HFFc6 (cell line): ENCODE measurements at regions not wholly inside any gene's neighbourhood (a gene's known extent, or its start where the extent isn't known, plus 50 kb on each side); places are given as distances from the start of the nearest gene placed in this dataset.

Experiments
- DNase-seq: peaks from one replicate; pipeline ENCODE4 v3.0.0-alpha.2; 2018
- H3K27ac Mint-ChIP-seq: 2 replicates; pipeline ENCODE4 v1.8.0; 2020; ENCODE audit warnings: mild to moderate bottlenecking, mixed read lengths
- H3K27me3 Mint-ChIP-seq: 2 replicates; pipeline ENCODE4 v1.8.0; 2021; ENCODE audit warnings: mild to moderate bottlenecking, moderate library complexity, mixed read lengths; ENCODE audit not compliant: insufficient read depth
- H3K36me3 Mint-ChIP-seq: 2 replicates; pipeline ENCODE4 v1.8.0; 2021; ENCODE audit warnings: low read depth, mixed read lengths
- H3K4me1 Mint-ChIP-seq: 2 replicates; pipeline ENCODE4 v1.8.0; 2020; ENCODE audit warnings: low read depth, mixed read lengths
- H3K4me3 Mint-ChIP-seq: 2 replicates; pipeline ENCODE4 v1.8.0; 2020; ENCODE audit warnings: mild to moderate bottlenecking, moderate library complexity, mixed read lengths
- H3K9me3 Mint-ChIP-seq: 2 replicates; pipeline ENCODE4 v1.8.0; 2020; ENCODE audit warnings: mild to moderate bottlenecking, mixed read lengths
- CTCF ChIP-seq: fragments of 200-600 bp; sonication (generic); IDR thresholded peaks from 2 replicates; pipeline ENCODE4 v1.5.0; 2021; ENCODE audit warnings: antibody characterized with exemption, mild to moderate bottlenecking

- Mint-ChIP-seq H3K27ac (no peak overlapping the region), H3K36me3 (no peaks in the 10 kb centered on the region), H3K9me3 (no peaks in the 10 kb centered on the region), H3K27me3 (no peaks in the 10 kb centered on the region; the same call in 1 of the 2 replicates), H3K4me1 (no peaks in the 10 kb centered on the region), H3K4me3 (no peak overlapping the region)
- DNase-seq, result no peak
- no peak for TF ChIP-seq CTCF
Observed at GRCh38 chrX:25076941-25077500, 61.3 kb upstream of the ARX start.

GRCh38 chrX:25072247-25072646 lies 56.5 kb upstream of the ARX start:
- H3K36me3 Mint-ChIP-seq, result no peaks in the 10 kb centered on the region
- TF ChIP-seq CTCF, result no peak

GRCh38 chrX:25070038-25070437 lies 54.3 kb upstream of the ARX start:
- no peak overlapping the region for H3K4me3 Mint-ChIP-seq
- no peaks in the 10 kb centered on the region for H3K4me1 Mint-ChIP-seq
- no peak overlapping the region for H3K27ac Mint-ChIP-seq
- no peak for TF ChIP-seq CTCF
- no peaks in the 10 kb centered on the region for H3K9me3 Mint-ChIP-seq
- no peaks in the 10 kb centered on the region for H3K36me3 Mint-ChIP-seq
- DNase-seq, result no peak
- H3K27me3 Mint-ChIP-seq, result no peaks in the 10 kb centered on the region

More at GRCh38 chrX:25072247-25072646, 56.5 kb upstream of the ARX start:
- no peak overlapping the region for H3K4me3 Mint-ChIP-seq
- H3K4me1 Mint-ChIP-seq, result no peaks in the 10 kb centered on the region
- no peaks in the 10 kb centered on the region; the same call in 1 of the 2 replicates for H3K27me3 Mint-ChIP-seq
- H3K9me3 Mint-ChIP-seq, result no peaks in the 10 kb centered on the region
- DNase-seq, result no peak
- no peak overlapping the region for H3K27ac Mint-ChIP-seq

GRCh38 chrX:25069209-25069608 lies 53.4 kb upstream of the ARX start:
- Mint-ChIP-seq H3K4me3 (no peak overlapping the region), H3K27ac (no peak overlapping the region), H3K4me1 (no peaks in the 10 kb centered on the region), H3K27me3 (no peaks in the 10 kb centered on the region), H3K9me3 (no peaks in the 10 kb centered on the region), H3K36me3 (no peaks in the 10 kb centered on the region)
- no peak for TF ChIP-seq CTCF
- no peak for DNase-seq

GRCh38 chrX:25068340-25068739 lies 52.6 kb upstream of the ARX start:
- Mint-ChIP-seq H3K4me3 (no peak overlapping the region), H3K27ac (no peak overlapping the region), H3K36me3 (no peaks in the 10 kb centered on the region), H3K27me3 (no peaks in the 10 kb centered on the region), H3K4me1 (no peaks in the 10 kb centered on the region), H3K9me3 (no peaks in the 10 kb centered on the region)
- DNase-seq, result no peak
- TF ChIP-seq CTCF, result no peak
